Inflammatory macrophage treated with lipopolysaccharide for 4 hours (primary cell): ENCODE measurements at regions not wholly inside any gene's neighbourhood (a gene's known extent, or its start where the extent isn't known, plus 50 kb on each side); places are given as distances from the start of the nearest gene placed in this dataset.

ENCODE experiments used
- DNase-seq: peaks from one replicate; pipeline ENCODE4 v3.0.0-alpha.2; 2020

GRCh38 chr2:203813684-203814083, 53.9 kb upstream of the CTLA4 start:
- no peak for DNase-seq

- DNase-seq, result peak; percentile 88
Measured at GRCh38 chr2:203814661-203815540, 52.7 kb upstream of the CTLA4 start.

DNA sequence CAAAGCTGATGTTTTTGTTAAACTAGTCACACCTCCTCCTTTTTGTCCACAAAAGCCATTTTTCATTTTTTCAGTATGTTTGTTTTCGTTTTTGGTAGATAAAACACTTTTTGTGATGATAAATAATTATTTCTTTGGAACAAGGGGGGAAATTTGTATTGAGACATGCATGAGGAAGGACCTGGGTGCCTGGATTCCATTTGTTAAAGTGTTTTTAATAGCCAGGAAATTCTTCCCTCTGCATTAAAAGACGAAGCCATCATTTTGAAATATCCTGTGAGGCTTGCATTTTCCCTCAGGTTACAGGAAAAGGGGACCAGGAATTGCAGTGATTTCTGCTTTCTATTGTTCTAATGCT, 52.1 kb upstream of the CTLA4 start:
- DNase-seq, result no peak

GRCh38 chr2:203817147-203817546, 50.4 kb upstream of the CTLA4 start:
- DNase-seq, result peak; percentile 38
